Non-pigmented ciliary epithelial cell (primary cell): ENCODE measurements at regions not wholly inside any gene's neighbourhood (a gene's known extent, or its start where the extent isn't known, plus 50 kb on each side); places are given as distances from the start of the nearest gene placed in this dataset.
"Not testable (repeated sequence)": the region's sequence is repeated elsewhere in the genome, so short reads cannot be mapped to it uniquely, and the experiment has no call there.

Experiments used
- DNase-seq: peaks from one replicate; pipeline ENCODE4 v3.0.0-alpha.2; 2010; ENCODE audit warnings: low read depth

GRCh38 chr12:27863839-27864238 lies 83.8 kb upstream of the MANSC4 start:
- no peak for DNase-seq

- DNase-seq: no peak
These were observed 81.6 kb upstream of the MANSC4 start for GRCh38 chr12:27861428-27862167.

GRCh38 chr12:27859648-27860047 lies 79.6 kb upstream of the MANSC4 start:
- DNase-seq: no peak

GRCh38 chr12:27857006-27857405 lies 77.0 kb upstream of the MANSC4 start:
- DNase-seq: not testable (repeated sequence)

GRCh38 chr12:27852742-27853141 lies 72.7 kb upstream of the MANSC4 start:
- DNase-seq: no peak
